GM12864 (cell line): ENCODE measurements at regions not wholly inside any gene's neighbourhood (a gene's known extent, or its start where the extent isn't known, plus 50 kb on each side); places are given as distances from the start of the nearest gene placed in this dataset.

Experiments used
- DNase-seq: peaks from one replicate; pipeline ENCODE4 v3.0.0-alpha.2; 2011; ENCODE audit warnings: low read depth
- H3K4me3 ChIP-seq: 2 replicates; pipeline ENCODE4 v1.5.1; 2011; ENCODE audit warnings: mild to moderate bottlenecking, low read depth, low read length, control low read depth
- TF ChIP-seq, protein P1 (sequence below): IDR thresholded peaks from 2 replicates; pipeline ENCODE4 v1.5.1; 2011; ENCODE audit warnings: low read depth, mild to moderate bottlenecking, moderate library complexity, low read length, control low read depth, inconsistent platforms; ENCODE audit errors: missing control alignments

DNA sequence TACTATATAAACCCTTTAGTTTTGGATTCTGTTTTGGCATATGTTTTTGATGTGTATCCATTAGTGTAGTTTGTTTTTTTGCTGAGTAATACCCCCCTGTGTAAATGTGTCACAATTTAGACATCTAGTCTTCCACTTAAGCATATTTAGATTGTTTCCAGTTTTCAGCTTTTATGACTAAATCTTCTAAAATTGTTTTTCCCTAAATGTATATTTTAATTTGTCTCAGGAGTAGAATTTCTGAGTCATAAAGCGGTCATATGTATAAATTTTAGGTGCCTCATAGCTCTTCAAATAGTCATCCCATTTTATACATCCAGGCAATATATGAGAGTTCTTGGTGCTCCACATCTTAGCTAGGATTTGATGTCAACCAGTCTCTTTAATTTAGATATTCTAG lies 1348.0 kb downstream of the MRPL39 start:
- DNase-seq, result no peak
- no peak overlapping the region for H3K4me3 ChIP-seq
- TF ChIP-seq, protein P1, sequence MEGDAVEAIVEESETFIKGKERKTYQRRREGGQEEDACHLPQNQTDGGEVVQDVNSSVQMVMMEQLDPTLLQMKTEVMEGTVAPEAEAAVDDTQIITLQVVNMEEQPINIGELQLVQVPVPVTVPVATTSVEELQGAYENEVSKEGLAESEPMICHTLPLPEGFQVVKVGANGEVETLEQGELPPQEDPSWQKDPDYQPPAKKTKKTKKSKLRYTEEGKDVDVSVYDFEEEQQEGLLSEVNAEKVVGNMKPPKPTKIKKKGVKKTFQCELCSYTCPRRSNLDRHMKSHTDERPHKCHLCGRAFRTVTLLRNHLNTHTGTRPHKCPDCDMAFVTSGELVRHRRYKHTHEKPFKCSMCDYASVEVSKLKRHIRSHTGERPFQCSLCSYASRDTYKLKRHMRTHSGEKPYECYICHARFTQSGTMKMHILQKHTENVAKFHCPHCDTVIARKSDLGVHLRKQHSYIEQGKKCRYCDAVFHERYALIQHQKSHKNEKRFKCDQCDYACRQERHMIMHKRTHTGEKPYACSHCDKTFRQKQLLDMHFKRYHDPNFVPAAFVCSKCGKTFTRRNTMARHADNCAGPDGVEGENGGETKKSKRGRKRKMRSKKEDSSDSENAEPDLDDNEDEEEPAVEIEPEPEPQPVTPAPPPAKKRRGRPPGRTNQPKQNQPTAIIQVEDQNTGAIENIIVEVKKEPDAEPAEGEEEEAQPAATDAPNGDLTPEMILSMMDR, result no peak

DNA sequence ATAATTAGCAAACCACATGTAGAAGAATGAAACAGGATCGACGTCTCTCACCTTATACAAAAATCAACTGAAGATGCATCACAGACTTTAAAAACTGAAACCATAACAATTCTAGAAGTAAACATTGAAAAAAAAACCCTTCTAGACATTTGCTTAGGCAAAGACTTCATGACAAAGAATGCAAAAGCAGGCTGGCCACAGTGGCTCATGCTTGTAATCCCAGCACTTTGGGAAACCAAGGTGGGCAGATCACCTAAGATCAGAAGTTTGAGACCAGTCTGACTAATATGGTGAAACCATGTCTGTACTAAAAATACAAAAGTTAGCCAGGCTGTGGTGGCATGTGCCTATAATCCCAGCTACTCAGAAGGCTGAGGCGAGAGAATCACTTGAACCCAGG lies 1351.7 kb downstream of the MRPL39 start:
- no peak for DNase-seq
- TF ChIP-seq, protein P1, result no peak
- no peak overlapping the region for H3K4me3 ChIP-seq

DNA sequence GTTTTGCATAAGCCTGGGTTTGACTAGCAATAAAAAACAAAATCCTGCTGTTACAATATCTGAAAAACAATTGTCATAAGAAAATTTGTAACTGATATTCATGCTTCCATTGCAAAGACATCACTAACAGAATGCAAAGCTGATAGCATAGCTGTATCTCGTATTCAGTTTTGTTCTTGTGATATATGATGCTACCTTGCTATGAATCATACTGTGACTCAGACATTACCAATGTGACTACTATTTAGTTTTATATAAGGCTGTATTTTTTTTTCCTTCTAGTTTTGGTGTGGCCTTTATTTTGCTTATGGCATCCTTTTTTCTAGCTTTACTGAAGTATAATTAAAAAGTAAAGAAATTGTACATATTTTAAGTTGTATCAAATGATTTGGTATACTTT lies 1381.8 kb downstream of the MRPL39 start:
- TF ChIP-seq, protein P1, result no peak
- DNase-seq, result no peak

DNA sequence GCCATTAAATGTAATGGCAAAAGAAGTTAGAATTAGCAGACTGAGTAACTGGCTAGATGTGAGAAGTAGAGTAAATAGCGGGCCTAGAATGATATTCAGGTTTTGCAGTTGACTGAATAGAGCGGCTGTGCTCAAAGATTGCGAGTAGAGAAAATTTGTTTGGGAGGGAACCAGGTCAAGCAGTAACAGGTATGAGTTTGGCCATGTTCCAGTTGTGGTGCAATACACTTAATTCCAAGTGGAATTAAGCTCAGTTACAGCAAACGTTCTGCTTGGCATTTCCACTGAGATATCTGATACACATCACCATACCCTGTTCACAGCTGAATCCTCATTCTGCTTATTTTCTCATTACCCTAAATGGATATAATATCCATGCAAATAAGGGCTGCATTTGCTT lies 1382.9 kb downstream of the MRPL39 start:
- TF ChIP-seq, protein P1, result no peak
- no peak overlapping the region for H3K4me3 ChIP-seq
- no peak for DNase-seq

More for the DNA sequence above, 1381.8 kb downstream of the MRPL39 start:
- H3K4me3 ChIP-seq, result no peak overlapping the region

DNA sequence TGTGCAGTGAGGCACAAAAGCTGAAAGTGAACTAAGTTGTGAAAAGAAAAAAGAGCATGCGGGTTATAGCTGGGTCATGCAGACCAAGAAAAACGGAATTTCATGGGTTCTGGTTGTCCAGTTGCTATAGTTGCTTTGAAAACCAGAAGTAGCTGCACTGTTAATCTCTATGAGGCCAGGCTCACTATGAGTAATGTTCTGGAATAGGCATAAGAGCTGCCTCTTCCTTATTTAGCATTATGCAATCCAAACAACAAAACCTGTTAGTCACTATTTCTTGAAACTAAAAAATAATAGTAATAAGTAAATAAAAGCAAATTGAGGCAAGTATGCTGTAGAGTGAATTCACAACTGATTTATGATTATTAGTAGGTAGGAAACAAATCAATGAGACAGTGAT lies 1383.7 kb downstream of the MRPL39 start:
- DNase-seq, result no peak
- TF ChIP-seq, protein P1, result no peak

DNA sequence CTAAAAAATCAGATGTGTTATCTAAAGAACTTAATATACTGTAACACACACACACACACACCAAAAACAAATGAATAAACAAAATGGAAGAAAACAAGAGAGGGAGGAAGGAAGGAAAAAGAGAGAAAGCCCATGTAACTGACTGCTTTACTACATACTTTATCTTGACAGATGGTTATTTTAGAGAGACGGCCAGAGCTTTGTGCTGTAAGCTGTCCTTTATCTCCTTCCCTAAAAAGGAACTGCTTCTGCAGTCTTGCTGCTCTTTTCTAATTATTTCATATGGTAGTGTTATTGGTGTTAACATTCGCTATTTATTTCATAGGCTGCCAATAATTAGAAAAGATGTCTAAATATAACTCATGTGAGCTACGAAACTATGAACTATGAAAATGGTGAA lies 1384.6 kb downstream of the MRPL39 start:
- TF ChIP-seq, protein P1, result no peak
- no peak overlapping the region for H3K4me3 ChIP-seq
- DNase-seq, result no peak

More for the DNA sequence above, 1383.7 kb downstream of the MRPL39 start:
- H3K4me3 ChIP-seq, result no peak overlapping the region

DNA sequence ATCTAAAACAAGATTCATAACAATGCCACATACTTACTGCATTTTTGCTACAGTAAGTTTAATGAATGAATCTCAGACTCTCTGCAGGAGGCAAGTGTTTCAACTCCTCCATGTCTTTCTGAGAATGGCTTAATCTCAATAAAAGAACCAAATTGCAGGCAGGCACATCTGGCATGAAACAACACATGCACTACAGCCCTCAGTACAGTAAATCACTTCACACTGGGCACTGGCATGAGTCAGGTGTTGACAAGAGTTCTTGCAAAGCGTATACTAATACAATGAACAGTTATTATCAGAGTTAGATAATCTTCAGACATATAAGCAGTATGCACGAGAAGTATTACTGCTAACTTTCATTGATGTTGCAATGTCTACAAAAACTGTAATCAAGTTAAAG lies 1386.8 kb downstream of the MRPL39 start:
- TF ChIP-seq, protein P1, result no peak
- DNase-seq, result no peak
- H3K4me3 ChIP-seq, result no peak overlapping the region
